ENCODE measurements at regions not wholly inside any gene's neighbourhood (a gene's known extent, or its start where the extent isn't known, plus 50 kb on each side); places are given as distances from the start of the nearest gene placed in this dataset.
"Not testable (repeated sequence)": the region's sequence is repeated elsewhere in the genome, so short reads cannot be mapped to it uniquely, and the experiment has no call there.

- DNase-seq: not testable (repeated sequence)
These were observed 106.6 kb upstream of the TERB2 start for GRCh38 chr15:44849701-44850403.

DNA sequence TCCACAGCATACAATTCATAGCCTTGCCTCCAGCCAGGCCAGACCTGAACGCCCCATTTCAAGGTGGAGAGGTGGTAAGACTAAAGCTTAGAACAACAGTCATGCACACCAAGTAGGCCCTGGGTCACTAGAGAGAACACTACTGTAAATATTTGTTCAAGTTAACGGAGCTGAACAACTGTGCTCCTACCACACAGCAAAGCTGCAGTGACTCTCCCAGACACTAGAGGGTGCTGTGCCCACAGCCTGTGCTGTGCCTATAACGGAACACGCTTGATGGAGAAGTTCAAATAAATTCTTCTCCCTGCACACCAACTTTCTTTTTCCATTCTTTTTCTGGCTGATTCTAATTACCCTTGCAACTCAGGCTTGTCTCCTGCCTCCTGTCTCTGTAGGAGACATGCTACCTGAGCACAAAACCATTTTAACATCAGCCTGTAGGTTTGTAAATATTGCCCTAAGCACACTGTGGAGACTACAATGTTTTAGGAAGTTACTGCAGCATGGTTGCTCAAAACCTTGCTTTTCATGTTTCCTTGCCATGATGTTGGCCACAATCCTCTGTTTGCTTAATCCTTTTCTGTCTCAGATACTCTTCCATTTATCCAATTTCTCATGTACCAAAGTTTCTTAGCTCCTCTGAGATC is 103.1 kb upstream of the TERB2 start:
- DNase-seq: peak; percentile 39

- not testable (repeated sequence) for DNase-seq
These were observed 101.8 kb upstream of the TERB2 start for GRCh38 chr15:44854696-44855095.

- not testable (repeated sequence) for DNase-seq
These were observed 100.2 kb upstream of the TERB2 start for GRCh38 chr15:44856284-44856683.

DNA sequence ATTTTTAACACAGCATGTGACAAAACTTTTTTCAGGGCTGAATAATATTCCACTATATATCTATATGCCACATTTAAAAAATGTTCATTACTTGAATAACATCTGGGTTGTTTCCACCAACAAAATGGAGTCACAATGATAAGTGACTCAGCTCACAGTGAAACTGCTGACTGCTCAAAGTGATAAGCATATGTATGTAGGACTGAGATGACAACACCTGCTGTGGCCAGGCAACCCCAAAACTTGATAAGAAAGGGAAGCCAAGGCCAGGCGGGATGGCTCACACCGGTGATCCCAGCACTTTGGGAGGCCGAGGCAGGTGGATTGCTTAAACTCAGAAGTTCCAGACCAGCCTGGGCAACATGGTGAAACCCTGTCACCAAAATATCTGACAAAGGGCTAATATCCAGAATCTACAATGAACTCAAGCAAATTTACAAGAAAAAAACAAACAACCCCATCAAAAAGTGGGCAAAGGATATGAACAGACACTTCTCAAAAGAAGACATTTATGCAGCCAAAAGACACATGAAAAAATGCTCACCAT is 99.2 kb upstream of the TERB2 start:
- DNase-seq: not testable (repeated sequence)

DNA sequence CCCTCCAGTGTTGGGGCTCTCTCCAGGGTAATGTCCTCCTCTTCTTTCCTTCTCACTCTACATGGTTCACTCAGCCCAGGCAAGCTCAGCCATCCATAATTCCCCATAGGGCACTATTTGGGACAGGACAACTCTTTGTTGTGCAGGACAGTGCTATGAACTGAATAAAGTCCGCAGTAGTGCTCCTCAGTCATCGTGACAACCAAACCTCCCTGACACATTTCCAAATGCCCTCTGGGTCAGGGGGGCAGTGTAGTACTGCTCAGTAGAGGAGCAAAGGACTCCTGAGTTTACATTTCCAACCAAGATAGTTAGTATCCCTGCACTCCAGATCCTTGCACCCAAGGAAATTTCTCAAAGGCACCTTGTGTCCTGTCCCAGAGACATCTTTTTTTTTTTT is 97.4 kb upstream of the TERB2 start:
- not testable (repeated sequence) for DNase-seq

- not testable (repeated sequence) for DNase-seq
These were observed 96.3 kb upstream of the TERB2 start for GRCh38 chr15:44860168-44860567.

- no peak for DNase-seq
These were observed 95.0 kb upstream of the TERB2 start for GRCh38 chr15:44861439-44861910.

DNA sequence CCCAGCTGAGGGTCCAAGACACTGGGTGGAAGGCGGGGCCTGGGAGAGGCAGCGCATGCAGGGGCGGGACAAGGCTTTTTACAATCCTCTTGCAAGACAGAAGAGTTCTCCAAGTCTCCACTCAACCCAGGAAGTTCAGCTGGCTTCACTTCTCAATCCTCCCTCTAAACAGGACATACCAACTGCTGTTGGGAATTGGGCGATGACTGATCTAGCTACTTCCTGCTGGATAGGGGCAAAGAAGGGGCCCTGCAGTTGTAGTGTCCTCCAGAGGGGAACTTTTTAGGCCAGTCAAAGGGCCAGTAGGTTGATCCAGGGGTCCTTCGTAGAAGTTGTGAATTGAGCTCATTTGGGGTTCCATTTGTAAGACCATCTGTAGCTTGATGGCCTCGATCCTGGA is 94.6 kb upstream of the TERB2 start:
- DNase-seq: no peak

DNA sequence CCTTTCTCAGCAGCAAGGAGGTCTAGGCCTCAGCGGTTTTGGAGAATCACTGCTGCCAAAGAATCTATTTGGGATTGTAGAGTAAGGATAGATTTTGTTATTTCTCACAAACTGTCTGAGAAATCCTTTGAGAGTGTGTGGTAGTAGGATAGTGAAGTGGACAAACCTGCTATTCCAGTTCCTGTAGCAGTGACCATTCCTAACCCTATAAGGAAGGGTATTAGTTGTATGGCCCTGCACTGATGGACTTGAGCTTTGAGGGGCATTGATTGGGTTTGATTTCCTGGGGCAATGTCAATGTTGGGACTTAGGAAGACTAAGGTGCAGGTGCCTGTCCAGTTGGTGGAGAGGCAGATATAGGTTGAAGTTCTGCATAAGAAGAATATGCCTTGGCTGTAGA is 93.6 kb upstream of the TERB2 start:
- DNase-seq: not testable (repeated sequence)

DNA sequence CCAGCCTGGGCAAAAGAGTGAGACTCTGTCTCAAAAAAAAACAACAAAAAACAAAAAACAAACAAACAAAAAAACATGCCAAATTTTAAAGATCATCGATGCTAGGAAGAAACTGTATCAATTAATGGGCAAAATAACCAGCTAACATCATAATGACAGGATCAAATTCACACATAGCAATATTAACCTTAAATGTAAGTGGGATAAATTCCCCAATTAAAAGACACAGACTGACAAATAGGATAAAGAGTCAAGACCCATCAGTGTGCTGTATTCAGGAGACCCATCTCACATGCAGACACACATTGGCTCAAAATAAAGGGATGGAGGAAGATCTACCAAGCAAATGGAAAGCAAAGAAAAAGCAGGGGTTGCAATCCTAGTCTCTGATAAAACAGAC is 88.4 kb upstream of the TERB2 start:
- DNase-seq: not testable (repeated sequence)

DNA sequence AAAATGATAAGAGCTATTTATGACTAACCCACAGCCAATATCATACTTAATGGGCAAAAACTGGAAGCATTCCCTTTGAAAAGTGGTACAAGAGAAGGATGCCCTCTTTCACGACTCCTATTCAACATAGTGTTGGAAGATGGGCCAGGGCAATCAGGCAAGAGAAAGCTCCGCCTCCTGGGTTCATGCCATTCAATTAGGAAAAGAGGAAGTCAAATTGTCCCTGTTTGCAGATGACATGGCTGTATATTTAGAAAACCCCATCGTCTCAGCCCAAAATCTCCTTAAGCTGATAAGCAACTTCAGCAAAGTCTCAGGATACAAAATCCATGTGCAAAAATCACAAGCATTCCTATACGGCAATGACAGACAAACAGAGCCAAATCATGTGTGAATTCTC is 86.4 kb upstream of the TERB2 start:
- DNase-seq: not testable (repeated sequence)

DNA sequence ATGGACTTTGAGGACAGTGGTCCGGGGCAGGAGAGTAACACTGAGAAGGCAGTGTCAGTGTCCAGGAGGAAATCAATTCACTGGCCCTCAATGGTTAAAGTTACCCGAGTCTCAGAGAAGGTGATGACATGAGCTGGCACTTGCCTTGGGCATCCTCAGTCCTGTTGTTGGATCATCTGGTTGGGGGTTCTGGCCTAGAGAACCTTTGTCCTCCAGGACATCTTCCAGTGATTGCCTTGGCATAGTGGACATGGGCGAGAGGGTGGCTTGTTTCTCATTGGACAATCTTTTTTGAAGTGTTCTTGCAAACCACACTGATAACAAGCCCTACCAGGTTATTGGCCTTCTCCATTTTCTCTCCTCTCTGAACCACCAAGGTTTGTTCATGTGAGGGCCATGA is 83.4 kb upstream of the TERB2 start:
- no peak for DNase-seq

DNA sequence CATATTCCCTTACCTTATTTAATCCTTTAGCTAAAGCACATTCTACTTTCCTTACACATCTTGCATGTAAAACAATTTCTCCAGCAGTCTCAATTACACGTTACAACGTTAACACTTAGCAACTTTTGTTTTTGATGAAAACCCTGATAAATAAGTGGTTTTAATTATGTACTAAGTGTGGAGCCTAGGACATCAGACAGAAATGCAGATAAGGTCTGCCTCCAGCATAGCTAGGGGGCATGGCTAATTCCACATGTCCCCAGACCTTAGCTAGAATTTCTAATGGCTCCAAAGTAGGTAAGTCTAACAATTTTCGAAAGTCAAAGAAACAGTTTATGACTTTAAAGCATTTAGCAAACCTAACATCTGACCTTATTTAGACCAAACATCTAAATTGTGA is 77.4 kb upstream of the TERB2 start:
- no peak for DNase-seq

DNA sequence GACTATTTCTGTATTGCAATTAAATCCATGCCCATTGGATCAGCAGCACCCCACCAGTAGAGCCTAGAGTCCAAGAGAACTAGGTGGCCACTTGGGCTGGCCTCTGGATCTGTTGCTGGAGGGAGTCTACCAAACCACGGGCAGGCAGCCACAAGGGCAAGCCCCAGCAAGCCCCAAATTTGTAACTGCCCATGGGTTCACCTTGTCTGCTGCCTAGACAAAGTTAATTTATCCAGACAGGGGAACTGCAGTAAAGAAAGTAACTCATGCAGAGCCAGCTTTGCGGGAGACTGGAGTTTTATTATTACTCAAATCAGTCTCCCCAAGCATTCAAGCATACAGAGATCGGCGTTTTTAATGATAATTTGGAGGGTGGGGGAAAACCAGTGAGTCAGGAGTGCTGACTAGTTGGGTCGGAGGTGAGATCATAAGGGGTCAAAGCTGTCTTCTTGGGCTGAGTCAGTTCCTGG is 74.0 kb upstream of the TERB2 start:
- DNase-seq: no peak

DNA sequence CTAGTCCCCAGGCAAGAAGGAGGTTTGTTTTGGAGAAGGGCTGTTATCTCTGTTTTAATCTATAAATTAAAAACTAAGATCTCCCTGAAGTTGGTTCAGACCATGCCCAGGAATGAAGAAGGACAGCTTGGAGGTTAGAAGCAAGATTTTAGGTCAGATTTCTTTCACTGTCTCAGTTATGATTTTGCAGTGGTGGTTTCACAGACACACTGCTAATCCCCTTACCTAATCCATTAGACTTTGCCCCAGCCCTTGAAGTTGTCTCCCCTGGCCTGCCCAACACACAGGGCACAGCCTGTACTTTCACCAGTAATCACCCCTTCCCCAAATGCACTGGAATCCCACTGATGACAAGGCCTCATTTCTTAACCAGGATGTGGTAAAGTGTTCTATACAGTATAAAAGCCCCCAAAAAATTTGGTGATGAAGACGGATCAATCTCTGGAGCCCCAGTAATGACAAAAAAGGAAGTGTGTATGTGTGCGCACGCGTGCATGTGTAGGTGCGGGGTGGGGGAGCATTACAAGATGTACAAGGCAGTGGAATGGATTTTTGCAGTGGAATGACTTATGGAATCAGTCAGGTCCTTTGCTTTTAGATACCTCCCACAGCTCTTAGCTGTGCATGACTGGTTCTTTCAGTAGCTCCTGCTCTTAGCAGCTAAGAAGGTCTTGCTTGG is 73.1 kb upstream of the TERB2 start:
- DNase-seq: no peak

- not testable (repeated sequence) for DNase-seq
These were observed 57.4 kb upstream of the TERB2 start for GRCh38 chr15:44898890-44899651.

GRCh38 chr15:44899775-44900174 is 56.7 kb upstream of the TERB2 start:
- not testable (repeated sequence) for DNase-seq

DNA sequence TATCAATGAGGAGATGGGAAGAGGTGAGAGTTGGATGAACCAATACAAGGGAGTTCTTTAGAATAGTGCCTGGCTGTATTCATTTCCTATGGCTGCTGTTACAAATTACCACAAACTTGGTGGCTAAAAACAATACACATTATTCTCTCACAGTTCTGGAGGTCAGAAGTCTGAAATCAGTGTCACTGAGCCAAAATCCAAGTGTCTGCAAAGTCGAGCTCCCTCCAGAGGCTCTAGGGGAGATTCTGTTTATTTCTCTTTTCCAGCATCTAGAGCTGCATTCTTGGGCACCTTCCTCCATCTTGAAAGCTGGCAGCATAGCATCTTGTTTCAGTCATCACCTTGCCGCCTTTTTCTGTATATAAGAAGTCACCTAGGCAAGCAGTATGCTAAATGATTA is 55.7 kb upstream of the TERB2 start:
- DNase-seq: not testable (repeated sequence)

DNA sequence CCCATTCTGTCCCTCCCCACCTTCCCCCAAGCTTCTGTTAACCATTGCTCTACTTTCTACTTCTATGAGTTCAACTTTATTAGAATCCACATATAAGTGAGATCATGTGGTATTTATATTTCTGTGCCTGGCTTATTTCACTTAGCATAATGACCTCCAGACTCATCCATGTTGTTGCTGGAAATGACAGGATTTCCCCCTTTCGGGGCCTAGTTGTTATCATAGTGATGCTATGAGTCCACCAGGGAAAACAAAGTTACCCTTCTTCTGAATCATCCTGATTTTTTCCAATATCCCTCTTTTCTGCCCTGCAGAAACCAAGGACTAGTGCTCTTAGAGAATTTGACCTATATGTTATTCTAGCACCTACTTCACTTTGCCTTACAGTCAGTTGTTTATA is 53.2 kb upstream of the TERB2 start:
- peak; percentile 3 for DNase-seq

DNA sequence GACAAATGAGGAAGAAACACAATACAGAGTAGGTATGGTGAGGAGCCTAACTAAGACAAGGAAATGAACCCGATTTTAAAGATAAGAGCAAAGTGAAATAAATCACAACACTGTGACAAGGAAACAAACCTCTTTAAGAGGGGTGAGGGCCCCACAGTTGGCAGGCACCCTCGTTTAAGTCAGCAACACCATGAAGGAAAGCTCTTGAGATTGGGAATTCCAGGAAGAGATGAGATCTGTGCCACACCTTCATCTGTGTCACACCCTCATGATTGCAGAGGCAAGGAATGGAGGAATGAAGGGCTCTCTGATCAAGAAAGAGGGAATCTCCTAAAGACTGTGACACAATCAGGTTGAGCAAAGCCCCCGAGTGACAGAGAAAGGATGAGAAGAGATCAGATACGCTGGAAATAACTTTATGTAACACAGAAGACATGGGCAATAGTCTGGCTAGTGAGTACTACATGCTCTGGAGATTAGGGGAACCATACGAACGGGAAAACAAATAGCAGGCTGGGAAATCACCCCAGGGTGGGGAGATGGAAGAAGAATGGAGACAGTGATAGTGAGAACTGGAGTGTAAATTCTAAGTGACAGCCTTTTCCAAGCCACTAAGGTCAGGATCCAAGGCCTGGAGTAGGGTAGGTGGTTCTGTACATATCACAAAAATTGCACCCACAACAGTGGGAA is 51.7 kb upstream of the TERB2 start:
- DNase-seq: not testable (repeated sequence)
